RWPE2 (cell line): ENCODE measurements at regions not wholly inside any gene's neighbourhood (a gene's known extent, or its start where the extent isn't known, plus 50 kb on each side); places are given as distances from the start of the nearest gene placed in this dataset.

Experiments
- ATAC-seq: fragments of 200-7000 bp; cut with Tn5 transposase; 3 replicates; pipeline ENCODE4 v1.9.1; 2021; ENCODE audit warnings: low read depth
- DNase-seq: peaks from one replicate; pipeline ENCODE4 v3.0.0-alpha.2; 2020; ENCODE audit warnings: low spot score
- H3K27ac ChIP-seq: fragments of 450-650 bp; 2 replicates; pipeline ENCODE4 v1.5.1; 2017; ENCODE audit warnings: mild to moderate bottlenecking; ENCODE audit not compliant: poor library complexity, severe bottlenecking
- H3K27me3 ChIP-seq: fragments of 250-450 bp; sonication (Bioruptor Pico); 2 replicates; pipeline ENCODE4 v1.5.1; 2021; ENCODE audit warnings: mild to moderate bottlenecking, moderate library complexity; ENCODE audit not compliant: insufficient read depth, poor library complexity, severe bottlenecking
- H3K36me3 ChIP-seq: fragments of 250-450 bp; sonication (Bioruptor Pico); 2 replicates; pipeline ENCODE4 v1.5.1; 2020; ENCODE audit warnings: low read depth, mild to moderate bottlenecking, moderate library complexity
- H3K4me1 ChIP-seq: fragments of 250-450 bp; sonication (Bioruptor Pico); 2 replicates; pipeline ENCODE4 v1.5.1; 2021; ENCODE audit warnings: mild to moderate bottlenecking, moderate library complexity; ENCODE audit not compliant: insufficient read depth, poor library complexity, severe bottlenecking
- H3K4me3 ChIP-seq: fragments of 250-450 bp; sonication (Bioruptor Pico); 2 replicates; pipeline ENCODE4 v1.5.1; 2021; ENCODE audit warnings: mild to moderate bottlenecking, moderate library complexity; ENCODE audit not compliant: severe bottlenecking
- H3K9me3 ChIP-seq: fragments of 250-450 bp; sonication (Bioruptor Pico); 2 replicates; pipeline ENCODE4 v1.5.1; 2021; ENCODE audit warnings: mild to moderate bottlenecking, moderate library complexity; ENCODE audit not compliant: severe bottlenecking
- TF ChIP-seq, protein P1 (sequence below): fragments of 450-650 bp; IDR thresholded peaks from one replicate; pipeline ENCODE4 v1.5.1; 2017; ENCODE audit warnings: mild to moderate bottlenecking, moderate library complexity; ENCODE audit not compliant: poor library complexity, severe bottlenecking

DNA sequence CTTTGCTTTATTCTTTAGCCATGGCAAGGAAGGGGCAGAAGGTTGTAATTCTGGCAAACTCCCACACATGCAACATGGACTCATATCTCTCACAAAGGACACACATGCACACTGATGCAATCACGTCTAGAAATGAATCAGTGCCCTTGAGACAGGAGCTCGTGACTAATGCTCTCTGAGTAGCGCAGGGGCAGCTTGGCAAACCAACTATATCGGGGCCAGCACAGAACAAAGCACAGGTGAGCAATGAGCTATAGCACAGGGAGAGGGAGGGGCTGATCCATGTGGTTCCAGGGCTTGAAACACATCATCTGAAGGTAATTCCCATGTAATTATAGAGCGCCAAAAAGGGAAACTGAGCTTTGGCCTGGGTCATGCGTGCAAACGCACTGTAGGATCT is 165.2 kb upstream of the KLF7 start:
- DNase-seq (peak; percentile 94), ATAC-seq (peak; percentile 81)
- Histone ChIP-seq H3K4me1 (peaks cover 54% of the 10 kb centered on the region), H3K27ac (peak overlapping the region; percentile 100), H3K27me3 (no peaks in the 10 kb centered on the region), H3K36me3 (no peaks in the 10 kb centered on the region), H3K4me3 (no peak overlapping the region), H3K9me3 (no peaks in the 10 kb centered on the region)
- TF ChIP-seq, protein P1, sequence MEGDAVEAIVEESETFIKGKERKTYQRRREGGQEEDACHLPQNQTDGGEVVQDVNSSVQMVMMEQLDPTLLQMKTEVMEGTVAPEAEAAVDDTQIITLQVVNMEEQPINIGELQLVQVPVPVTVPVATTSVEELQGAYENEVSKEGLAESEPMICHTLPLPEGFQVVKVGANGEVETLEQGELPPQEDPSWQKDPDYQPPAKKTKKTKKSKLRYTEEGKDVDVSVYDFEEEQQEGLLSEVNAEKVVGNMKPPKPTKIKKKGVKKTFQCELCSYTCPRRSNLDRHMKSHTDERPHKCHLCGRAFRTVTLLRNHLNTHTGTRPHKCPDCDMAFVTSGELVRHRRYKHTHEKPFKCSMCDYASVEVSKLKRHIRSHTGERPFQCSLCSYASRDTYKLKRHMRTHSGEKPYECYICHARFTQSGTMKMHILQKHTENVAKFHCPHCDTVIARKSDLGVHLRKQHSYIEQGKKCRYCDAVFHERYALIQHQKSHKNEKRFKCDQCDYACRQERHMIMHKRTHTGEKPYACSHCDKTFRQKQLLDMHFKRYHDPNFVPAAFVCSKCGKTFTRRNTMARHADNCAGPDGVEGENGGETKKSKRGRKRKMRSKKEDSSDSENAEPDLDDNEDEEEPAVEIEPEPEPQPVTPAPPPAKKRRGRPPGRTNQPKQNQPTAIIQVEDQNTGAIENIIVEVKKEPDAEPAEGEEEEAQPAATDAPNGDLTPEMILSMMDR: no peak

DNA sequence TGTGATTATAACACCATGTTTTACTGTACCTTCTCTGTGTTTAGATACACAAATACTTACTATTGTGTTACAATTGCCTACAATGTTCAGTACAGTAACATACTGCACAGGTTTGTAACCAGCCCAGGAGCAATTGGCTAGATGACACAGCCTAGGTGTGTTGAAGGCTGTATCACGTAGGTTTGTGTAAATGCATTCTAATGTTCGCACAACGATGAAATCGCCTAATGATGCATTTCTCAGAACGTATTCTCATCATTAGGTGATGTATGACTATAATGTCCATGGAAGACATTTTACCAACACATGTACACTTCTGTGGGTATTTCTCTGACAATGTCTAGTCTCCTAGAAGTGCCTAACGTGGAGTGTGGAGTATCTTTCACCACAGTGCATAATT is 165.9 kb upstream of the KLF7 start:
- TF ChIP-seq, protein P1: no peak
- no peak for ATAC-seq
- Histone ChIP-seq H3K27me3 (no peaks in the 10 kb centered on the region), H3K36me3 (no peaks in the 10 kb centered on the region), H3K4me3 (no peak overlapping the region), H3K4me1 (peaks cover 62% of the 10 kb centered on the region), H3K9me3 (no peaks in the 10 kb centered on the region), H3K27ac (peak overlapping the region; percentile 100)
- no peak for DNase-seq

DNA sequence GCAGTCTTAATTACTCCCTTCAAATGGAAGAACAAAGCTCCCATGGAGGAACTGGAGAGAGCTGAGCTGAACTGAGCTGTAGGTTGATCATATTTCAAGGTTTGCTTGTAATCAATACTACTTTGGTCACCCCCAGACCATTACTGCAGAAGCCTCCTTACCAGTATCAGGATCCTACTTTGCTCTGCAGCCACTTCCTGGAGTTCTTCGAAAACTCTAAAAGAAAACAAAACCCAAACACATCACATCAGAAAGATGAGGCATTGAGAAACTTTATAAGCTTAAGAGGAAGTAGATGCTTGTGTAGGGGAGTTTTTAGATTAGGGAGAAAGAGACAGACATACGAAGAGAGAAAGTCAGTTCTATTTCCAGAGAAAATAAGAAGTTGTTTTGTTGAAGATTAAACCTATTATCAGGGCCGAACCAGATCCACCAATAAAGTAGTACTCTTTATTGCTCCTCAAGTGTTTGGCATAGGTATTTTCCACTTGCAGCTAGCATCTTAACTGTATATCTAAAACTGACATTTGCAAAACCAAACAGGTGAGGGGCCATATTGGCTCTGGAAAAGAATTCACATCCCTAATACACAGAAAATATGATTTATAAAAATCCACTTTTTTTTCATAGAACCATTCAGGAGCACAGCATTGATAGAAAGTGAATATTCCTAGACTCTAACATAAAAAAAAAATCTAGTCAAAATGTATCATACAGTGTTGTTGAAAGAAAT is 166.9 kb upstream of the KLF7 start:
- H3K9me3 ChIP-seq: no peaks in the 10 kb centered on the region
- H3K4me1 ChIP-seq: peaks cover 69% of the 10 kb centered on the region
- no peak overlapping the region for H3K4me3 ChIP-seq
- DNase-seq: no peak
- TF ChIP-seq, protein P1: no peak
- no peaks in the 10 kb centered on the region for H3K36me3 ChIP-seq
- no peaks in the 10 kb centered on the region for H3K27me3 ChIP-seq
- ATAC-seq: no peak
- H3K27ac ChIP-seq: peak overlapping the region; percentile 100

DNA sequence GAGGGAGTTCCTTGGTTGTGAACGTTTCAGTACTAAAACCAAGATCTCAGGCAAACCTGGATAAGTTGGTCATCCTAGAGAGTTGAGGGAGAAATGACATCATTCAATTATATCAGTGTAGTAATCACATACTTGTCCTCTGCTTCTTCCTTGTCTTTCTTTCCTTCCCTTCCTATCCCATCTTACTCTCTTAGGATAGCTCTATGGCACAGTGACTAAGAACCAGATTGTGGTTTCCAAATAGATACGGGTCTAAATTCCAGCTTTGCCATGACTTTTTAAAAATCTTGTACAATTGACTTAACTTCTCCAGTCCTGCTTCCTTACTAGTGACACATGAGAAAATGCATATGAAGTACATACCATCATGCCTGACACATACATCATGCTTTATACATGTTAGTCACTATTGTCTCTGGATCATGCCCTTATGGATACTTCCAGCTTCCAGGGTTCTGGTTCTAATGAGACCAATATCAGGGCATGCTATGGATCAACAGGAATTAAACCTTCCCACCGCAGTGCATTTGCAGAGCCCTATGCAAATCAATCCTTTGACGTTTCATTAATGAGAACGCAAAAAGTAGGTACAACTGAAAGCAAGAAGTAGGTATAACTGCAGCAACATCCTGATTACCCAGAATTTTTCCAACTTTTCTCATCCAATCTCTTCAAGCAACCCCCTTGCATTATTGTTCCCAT is 168.0 kb upstream of the KLF7 start:
- no peaks in the 10 kb centered on the region for H3K27me3 ChIP-seq
- DNase-seq: no peak
- H3K9me3 ChIP-seq: no peaks in the 10 kb centered on the region
- H3K36me3 ChIP-seq: no peaks in the 10 kb centered on the region
- no peak for ATAC-seq
- H3K4me1 ChIP-seq: peaks cover 79% of the 10 kb centered on the region
- TF ChIP-seq, protein P1: no peak
- peak overlapping the region; percentile 100 for H3K27ac ChIP-seq
- no peak overlapping the region for H3K4me3 ChIP-seq

DNA sequence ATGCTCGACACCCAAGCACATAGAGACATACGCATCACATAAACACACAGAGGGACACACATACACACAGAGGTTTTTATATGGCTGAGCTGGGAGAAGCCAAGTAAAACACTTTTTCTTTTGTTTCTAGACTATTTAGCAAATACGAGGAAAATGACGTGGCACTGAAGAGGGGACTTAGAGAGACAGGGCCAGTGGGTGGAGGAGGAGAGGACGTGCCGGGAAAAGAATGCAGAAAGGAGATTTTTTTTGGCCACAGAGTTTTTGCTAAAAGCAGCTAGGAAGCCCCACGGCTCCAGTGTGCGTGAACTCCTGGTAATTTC is 168.5 kb upstream of the KLF7 start:
- Histone ChIP-seq H3K4me1 (peaks cover 81% of the 10 kb centered on the region), H3K36me3 (no peaks in the 10 kb centered on the region), H3K9me3 (no peaks in the 10 kb centered on the region), H3K4me3 (peak overlapping the region; percentile 1), H3K27ac (peak overlapping the region; percentile 100), H3K27me3 (no peaks in the 10 kb centered on the region)
- DNase-seq: no peak
- TF ChIP-seq, protein P1: no peak
- ATAC-seq: no peak; the same call in 2 of the 3 replicates
